PC-9 (cell line): ENCODE measurements at regions not wholly inside any gene's neighbourhood (a gene's known extent, or its start where the extent isn't known, plus 50 kb on each side); places are given as distances from the start of the nearest gene placed in this dataset.

Experiments used
- CTCF ChIP-seq: fragments of 200-600 bp; sonication (generic); conservative IDR thresholded peaks from 2 replicates; pipeline ENCODE4 v1.6.1; 2017; ENCODE audit warnings: mixed run types, antibody characterized with exemption, mild to moderate bottlenecking, moderate library complexity
- EZH2 ChIP-seq: fragments of 200-600 bp; sonication (generic); IDR thresholded peaks from 2 replicates; pipeline ENCODE4 v1.8.0; 2017; ENCODE audit warnings: antibody characterized with exemption, low read depth

GRCh38 chr12:84694116-84694515 lies 218.5 kb downstream of the SLC6A15 start:
- TF ChIP-seq CTCF (no peak), EZH2 (no peak)
